ENCODE measurements at regions not wholly inside any gene's neighbourhood (a gene's known extent, or its start where the extent isn't known, plus 50 kb on each side); places are given as distances from the start of the nearest gene placed in this dataset.

DNA sequence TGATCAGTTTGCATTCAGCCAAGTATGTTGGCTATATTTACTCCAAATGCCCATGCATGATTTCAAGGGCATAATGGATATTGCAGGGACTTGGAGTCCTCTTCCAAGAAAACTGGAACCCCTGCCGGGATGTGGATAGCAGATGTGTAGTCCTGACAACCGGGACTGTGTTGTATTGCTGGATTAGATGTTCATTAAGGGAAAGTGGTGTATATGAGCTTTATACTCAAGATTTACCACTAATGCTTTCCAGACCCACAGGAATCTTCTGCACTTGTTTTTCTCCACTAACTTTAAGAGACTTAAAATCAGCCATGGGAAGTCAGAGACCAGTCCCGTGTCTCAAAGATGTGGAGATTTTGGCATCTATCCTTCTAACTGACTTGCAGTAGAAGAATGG is 770.9 kb downstream of the HDGFL1 start:
- no peak for TF ChIP-seq ZNF569 (CRISPR knock-in tag; IDR thresholded peaks at IDR 0.05; ENCODE audit: borderline replicate concordance)
- TF ChIP-seq, protein P1, sequence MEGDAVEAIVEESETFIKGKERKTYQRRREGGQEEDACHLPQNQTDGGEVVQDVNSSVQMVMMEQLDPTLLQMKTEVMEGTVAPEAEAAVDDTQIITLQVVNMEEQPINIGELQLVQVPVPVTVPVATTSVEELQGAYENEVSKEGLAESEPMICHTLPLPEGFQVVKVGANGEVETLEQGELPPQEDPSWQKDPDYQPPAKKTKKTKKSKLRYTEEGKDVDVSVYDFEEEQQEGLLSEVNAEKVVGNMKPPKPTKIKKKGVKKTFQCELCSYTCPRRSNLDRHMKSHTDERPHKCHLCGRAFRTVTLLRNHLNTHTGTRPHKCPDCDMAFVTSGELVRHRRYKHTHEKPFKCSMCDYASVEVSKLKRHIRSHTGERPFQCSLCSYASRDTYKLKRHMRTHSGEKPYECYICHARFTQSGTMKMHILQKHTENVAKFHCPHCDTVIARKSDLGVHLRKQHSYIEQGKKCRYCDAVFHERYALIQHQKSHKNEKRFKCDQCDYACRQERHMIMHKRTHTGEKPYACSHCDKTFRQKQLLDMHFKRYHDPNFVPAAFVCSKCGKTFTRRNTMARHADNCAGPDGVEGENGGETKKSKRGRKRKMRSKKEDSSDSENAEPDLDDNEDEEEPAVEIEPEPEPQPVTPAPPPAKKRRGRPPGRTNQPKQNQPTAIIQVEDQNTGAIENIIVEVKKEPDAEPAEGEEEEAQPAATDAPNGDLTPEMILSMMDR (CRISPR knock-in tag; IDR thresholded peaks at IDR 0.05) = no peak
- no peak for TF ChIP-seq ARHGAP35 (CRISPR knock-in tag; IDR thresholded peaks at IDR 0.05; ENCODE audit: borderline replicate concordance)
- TF ChIP-seq TOE1 (CRISPR knock-in tag; IDR thresholded peaks at IDR 0.05) = no peak
- no peak for TF ChIP-seq ZNF501 (CRISPR knock-in tag; IDR thresholded peaks at IDR 0.05)
- TF ChIP-seq, protein P2, sequence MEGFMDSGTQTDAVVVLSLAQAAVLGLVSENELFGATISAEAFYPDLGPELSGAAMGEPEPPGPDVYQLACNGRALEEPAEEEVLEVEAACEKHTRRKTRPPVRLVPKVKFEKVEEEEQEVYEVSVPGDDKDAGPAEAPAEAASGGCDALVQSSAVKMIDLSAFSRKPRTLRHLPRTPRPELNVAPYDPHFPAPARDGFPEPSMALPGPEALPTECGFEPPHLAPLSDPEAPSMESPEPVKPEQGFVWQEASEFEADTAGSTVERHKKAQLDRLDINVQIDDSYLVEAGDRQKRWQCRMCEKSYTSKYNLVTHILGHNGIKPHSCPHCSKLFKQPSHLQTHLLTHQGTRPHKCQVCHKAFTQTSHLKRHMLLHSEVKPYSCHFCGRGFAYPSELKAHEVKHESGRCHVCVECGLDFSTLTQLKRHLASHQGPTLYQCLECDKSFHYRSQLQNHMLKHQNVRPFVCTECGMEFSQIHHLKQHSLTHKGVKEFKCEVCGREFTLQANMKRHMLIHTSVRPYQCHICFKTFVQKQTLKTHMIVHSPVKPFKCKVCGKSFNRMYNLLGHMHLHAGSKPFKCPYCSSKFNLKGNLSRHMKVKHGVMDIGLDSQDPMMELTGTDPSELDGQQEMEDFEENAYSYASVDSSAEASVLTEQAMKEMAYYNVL (CRISPR knock-in tag; IDR thresholded peaks at IDR 0.05; ENCODE audit: borderline replicate concordance) = no peak
- TF ChIP-seq ZNF660 (CRISPR knock-in tag; IDR thresholded peaks at IDR 0.05; ENCODE audit: borderline replicate concordance, low read depth) = no peak

Data from HepG2 (cell line).